ENCODE measurements at regions not wholly inside any gene's neighbourhood (a gene's known extent, or its start where the extent isn't known, plus 50 kb on each side); places are given as distances from the start of the nearest gene placed in this dataset.

DNA sequence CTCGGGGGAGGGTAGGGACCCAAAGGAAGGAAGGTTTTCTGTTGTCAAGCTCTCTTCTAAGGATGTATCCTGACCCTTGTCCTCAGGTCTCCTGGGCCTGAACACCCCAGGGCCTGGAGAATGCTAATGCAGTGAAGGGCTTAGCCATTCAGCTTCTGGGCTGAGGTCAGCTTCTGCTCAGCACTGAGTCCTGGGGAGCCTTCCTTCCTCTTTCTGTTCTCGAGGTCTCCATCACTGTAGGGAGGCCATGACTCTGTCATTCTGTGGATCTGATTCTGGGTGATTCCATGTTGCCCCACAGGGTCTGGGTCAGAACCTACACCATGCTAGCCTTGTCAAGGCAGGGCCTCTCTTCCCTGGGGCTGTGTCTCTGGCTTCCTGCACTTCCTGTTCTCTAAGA is 712.7 kb downstream of the DHX35 start:
- TF ChIP-seq POLR2AphosphoS5 (IDR thresholded peaks at IDR 0.05), result no peak
- TF ChIP-seq, protein P1, sequence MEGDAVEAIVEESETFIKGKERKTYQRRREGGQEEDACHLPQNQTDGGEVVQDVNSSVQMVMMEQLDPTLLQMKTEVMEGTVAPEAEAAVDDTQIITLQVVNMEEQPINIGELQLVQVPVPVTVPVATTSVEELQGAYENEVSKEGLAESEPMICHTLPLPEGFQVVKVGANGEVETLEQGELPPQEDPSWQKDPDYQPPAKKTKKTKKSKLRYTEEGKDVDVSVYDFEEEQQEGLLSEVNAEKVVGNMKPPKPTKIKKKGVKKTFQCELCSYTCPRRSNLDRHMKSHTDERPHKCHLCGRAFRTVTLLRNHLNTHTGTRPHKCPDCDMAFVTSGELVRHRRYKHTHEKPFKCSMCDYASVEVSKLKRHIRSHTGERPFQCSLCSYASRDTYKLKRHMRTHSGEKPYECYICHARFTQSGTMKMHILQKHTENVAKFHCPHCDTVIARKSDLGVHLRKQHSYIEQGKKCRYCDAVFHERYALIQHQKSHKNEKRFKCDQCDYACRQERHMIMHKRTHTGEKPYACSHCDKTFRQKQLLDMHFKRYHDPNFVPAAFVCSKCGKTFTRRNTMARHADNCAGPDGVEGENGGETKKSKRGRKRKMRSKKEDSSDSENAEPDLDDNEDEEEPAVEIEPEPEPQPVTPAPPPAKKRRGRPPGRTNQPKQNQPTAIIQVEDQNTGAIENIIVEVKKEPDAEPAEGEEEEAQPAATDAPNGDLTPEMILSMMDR (IDR thresholded peaks at IDR 0.05), result no peak
- TF ChIP-seq EP300 (IDR thresholded peaks at IDR 0.05), result no peak
- TF ChIP-seq POLR2A (IDR thresholded peaks at IDR 0.05), result no peak

Data from sigmoid colon (tissue), 4 donors.